ENCODE measurements at regions not wholly inside any gene's neighbourhood (a gene's known extent, or its start where the extent isn't known, plus 50 kb on each side); places are given as distances from the start of the nearest gene placed in this dataset.
"Not testable (repeated sequence)": the region's sequence is repeated elsewhere in the genome, so short reads cannot be mapped to it uniquely, and the experiment has no call there.

DNA sequence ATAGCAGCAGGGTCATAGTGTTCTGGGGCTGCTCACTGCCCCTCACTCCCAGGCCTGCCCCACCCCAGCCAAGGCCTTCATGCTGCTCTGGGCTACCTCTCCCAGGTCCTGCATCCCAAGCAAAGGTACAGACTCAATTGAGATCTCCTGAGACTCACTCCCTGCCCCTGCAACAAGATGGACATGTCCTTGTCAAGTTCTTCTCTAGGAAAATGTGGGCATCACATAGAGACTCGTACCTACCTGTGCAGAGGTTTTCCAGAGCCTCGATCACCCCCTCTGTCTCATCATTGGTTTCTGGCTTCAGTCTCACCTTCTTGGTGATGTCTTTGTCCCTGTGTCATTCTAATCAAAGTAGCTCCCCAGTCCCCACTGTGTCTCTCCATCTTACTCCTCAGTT is 71.8 kb upstream of the UCN3 start:
- 60% methylated on average over 2 of the region's 2 CpGs for WGBS (ENCODE audit: low lambda C conversion rate)
- H3K27ac ChIP-seq (ENCODE audit: low read depth in 2 of 2, low read length in 1 of 2); H3K4me2 ChIP-seq; H2AFZ ChIP-seq (ENCODE audit: low read depth); H4K20me1 ChIP-seq (ENCODE audit: insufficient read depth); CTCF ChIA-PET; H3K4me3 ChIP-seq (ENCODE audit: low read depth in 2 of 2, low read length in 1 of 2); H3K27me3 ChIP-seq (ENCODE audit: insufficient read depth); H3K79me2 ChIP-seq (ENCODE audit: insufficient read depth); H3K9ac ChIP-seq; H3K9me2 ChIP-seq; H3K4me1 ChIP-seq (ENCODE audit: control insufficient read depth in 1 of 2, insufficient read depth in 2 of 2, low read depth in 1 of 2, low read length in 1 of 2); H3K36me3 ChIP-seq (replicated peaks in 1 of 2; ENCODE audit: control insufficient read depth in 1 of 2, insufficient read depth in 2 of 2, low read length in 1 of 2); H3F3A ChIP-seq (replicated peaks; ENCODE audit: insufficient read depth); POLR2A ChIA-PET; H3K9me3 ChIP-seq; DNase-seq: not testable (repeated sequence)

DNA sequence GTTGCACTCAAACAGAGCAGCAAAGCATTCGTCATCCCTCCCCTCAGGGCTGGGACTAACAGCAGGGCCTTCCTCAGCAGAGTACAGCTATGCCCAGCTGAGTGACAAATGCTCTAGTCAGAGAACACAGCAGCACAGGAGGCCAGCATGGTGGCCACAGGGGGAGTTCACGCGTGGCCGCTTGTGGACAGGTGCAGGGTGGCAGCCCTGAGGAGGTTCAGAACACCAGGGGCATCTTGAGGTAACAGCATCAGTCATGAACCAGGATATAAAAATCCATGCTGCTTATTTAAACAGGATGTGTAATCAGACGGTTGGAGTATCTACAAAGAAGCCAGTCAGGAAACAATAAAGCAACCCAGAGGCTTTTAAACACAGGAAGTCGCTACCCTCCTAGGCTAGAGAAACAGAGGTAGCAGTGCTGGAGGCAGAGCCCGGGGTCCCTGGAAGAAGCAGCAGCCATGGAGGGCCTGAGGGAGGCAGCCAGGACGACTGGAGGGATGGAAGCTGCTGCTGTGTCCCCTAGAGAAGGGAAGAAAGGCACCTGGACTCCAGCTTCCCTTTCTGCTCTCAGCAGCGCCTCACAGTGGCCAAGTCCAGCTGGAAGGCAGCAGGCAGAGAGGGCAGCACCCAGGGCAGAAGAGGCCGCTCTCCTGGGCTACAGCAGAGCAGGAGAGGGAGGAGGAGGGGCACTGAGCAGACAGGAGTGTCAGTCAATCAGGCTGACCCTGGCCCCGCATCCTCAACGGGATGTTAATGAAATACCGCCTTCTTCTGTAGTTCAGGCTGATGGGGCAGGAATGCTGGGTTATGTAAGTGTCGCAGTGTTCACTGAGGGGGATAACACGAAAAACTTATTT is 70.8 kb upstream of the UCN3 start:
- peak; percentile 45 for DNase-seq
- no peaks in the 10 kb centered on the region; a peak in 2 of 4 replicates for H3K4me1 ChIP-seq (ENCODE audit: control insufficient read depth in 1 of 2, insufficient read depth in 2 of 2, low read depth in 1 of 2, low read length in 1 of 2)
- ChIA-PET POLR2A (no interaction called here), CTCF (interaction anchor here (1.0 kb wide), 2 partner anchors 86 to 141 kb away, joined by 3 read pairs; no protein-coding TSS in a partner anchor)
- no peaks in the 10 kb centered on the region for H3K36me3 ChIP-seq (replicated peaks in 1 of 2; ENCODE audit: control insufficient read depth in 1 of 2, insufficient read depth in 2 of 2, low read length in 1 of 2)
- no peaks in the 10 kb centered on the region; the same call in 1 of the 2 replicates for H3K27me3 ChIP-seq (ENCODE audit: insufficient read depth)
- no peak for TF ChIP-seq GABPA (IDR thresholded peaks at IDR 0.05; ENCODE audit: low read depth)
- 0 out of 2 replicates have a peak, but pooled peaks have one; percentile 9 for TF ChIP-seq RAD21 (IDR thresholded peaks at IDR 0.05; ENCODE audit: low read length)
- TF ChIP-seq, protein P1, sequence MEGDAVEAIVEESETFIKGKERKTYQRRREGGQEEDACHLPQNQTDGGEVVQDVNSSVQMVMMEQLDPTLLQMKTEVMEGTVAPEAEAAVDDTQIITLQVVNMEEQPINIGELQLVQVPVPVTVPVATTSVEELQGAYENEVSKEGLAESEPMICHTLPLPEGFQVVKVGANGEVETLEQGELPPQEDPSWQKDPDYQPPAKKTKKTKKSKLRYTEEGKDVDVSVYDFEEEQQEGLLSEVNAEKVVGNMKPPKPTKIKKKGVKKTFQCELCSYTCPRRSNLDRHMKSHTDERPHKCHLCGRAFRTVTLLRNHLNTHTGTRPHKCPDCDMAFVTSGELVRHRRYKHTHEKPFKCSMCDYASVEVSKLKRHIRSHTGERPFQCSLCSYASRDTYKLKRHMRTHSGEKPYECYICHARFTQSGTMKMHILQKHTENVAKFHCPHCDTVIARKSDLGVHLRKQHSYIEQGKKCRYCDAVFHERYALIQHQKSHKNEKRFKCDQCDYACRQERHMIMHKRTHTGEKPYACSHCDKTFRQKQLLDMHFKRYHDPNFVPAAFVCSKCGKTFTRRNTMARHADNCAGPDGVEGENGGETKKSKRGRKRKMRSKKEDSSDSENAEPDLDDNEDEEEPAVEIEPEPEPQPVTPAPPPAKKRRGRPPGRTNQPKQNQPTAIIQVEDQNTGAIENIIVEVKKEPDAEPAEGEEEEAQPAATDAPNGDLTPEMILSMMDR (IDR thresholded peaks at IDR 0.05), result peak; percentile 49
- no peaks in the 10 kb centered on the region for H4K20me1 ChIP-seq (ENCODE audit: insufficient read depth)
- H3F3A ChIP-seq (replicated peaks; ENCODE audit: insufficient read depth), result no peaks in the 10 kb centered on the region
- no peaks in the 10 kb centered on the region for H3K9me2 ChIP-seq
- no peaks in the 10 kb centered on the region for H3K9me3 ChIP-seq
- no peaks in the 10 kb centered on the region for H3K79me2 ChIP-seq (ENCODE audit: insufficient read depth)
- H3K27ac ChIP-seq (ENCODE audit: low read depth in 2 of 2, low read length in 1 of 2), result no peak overlapping the region
- no peak overlapping the region for H3K4me2 ChIP-seq
- no peak overlapping the region for H3K9ac ChIP-seq
- H2AFZ ChIP-seq (ENCODE audit: low read depth), result no peak overlapping the region
- 58% methylated on average over 13 of the region's 15 CpGs for WGBS (ENCODE audit: low lambda C conversion rate)
- H3K4me3 ChIP-seq (ENCODE audit: low read depth in 2 of 2, low read length in 1 of 2), result no peak overlapping the region

DNA sequence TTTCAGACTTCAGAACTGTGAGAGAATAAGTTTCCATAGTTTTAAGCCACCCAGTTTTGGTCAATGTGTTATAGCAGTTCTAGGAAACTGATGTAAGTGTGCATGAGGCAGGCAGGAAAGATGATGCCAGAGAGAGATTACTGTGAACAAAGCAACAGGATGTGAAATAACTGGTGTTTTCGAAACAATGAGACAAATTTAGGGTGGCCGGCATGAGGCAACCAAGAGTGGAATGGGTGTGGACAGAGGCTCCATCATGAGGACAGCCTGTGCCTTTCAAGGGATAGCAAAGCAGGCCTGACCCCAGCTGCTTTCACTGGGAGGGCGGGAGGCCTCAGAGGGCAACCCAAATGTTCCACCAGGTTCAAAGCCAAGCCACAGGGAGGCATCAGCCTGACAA is 67.3 kb upstream of the UCN3 start:
- H3K4me3 ChIP-seq (ENCODE audit: low read depth in 2 of 2, low read length in 1 of 2), result no peak overlapping the region
- no peaks in the 10 kb centered on the region for H4K20me1 ChIP-seq (ENCODE audit: insufficient read depth)
- no peaks in the 10 kb centered on the region for H3K79me2 ChIP-seq (ENCODE audit: insufficient read depth)
- no peaks in the 10 kb centered on the region; the same call in 1 of the 2 replicates for H3K27me3 ChIP-seq (ENCODE audit: insufficient read depth)
- no peak overlapping the region for H3K27ac ChIP-seq (ENCODE audit: low read depth in 2 of 2, low read length in 1 of 2)
- H3K9me2 ChIP-seq, result no peaks in the 10 kb centered on the region
- no peaks in the 10 kb centered on the region; a peak in 1 of 4 replicates for H3K4me1 ChIP-seq (ENCODE audit: control insufficient read depth in 1 of 2, insufficient read depth in 2 of 2, low read depth in 1 of 2, low read length in 1 of 2)
- CTCF ChIA-PET, result interaction anchor here (1.1 to 1.3 kb wide), 2 partner anchors 10 to 481 kb away, joined by 3 to 4 read pairs; no protein-coding TSS in a partner anchor
- no peak overlapping the region for H3K9ac ChIP-seq
- no peaks in the 10 kb centered on the region for H3K9me3 ChIP-seq
- WGBS (ENCODE audit: low lambda C conversion rate), result 31% methylated on average over 3 of the region's 3 CpGs
- no peak overlapping the region for H3K4me2 ChIP-seq
- no peaks in the 10 kb centered on the region for H3K36me3 ChIP-seq (replicated peaks in 1 of 2; ENCODE audit: control insufficient read depth in 1 of 2, insufficient read depth in 2 of 2, low read length in 1 of 2)
- POLR2A ChIA-PET, result no interaction called here
- H2AFZ ChIP-seq (ENCODE audit: low read depth), result no peak overlapping the region
- H3F3A ChIP-seq (replicated peaks; ENCODE audit: insufficient read depth), result no peaks in the 10 kb centered on the region
- DNase-seq, result no peak
- TF ChIP-seq RCOR1 (IDR thresholded peaks at IDR 0.05; ENCODE audit: low read length) (no peak), FOXM1 (IDR thresholded peaks at IDR 0.05; ENCODE audit: low read depth) (no peak), GABPA (IDR thresholded peaks at IDR 0.05; ENCODE audit: low read depth) (no peak)

Measured in SK-N-SH (cell line).